GM18499 (cell line): ENCODE measurements at regions not wholly inside any gene's neighbourhood (a gene's known extent, or its start where the extent isn't known, plus 50 kb on each side); places are given as distances from the start of the nearest gene placed in this dataset.

Source experiments
- ATAC-seq: cut with Tn5 transposase; IDR thresholded peaks from one replicate; pipeline ENCODE4 v1.9.1; 2021; ENCODE audit warnings: moderate number of reproducible peaks; ENCODE audit not compliant: insufficient read depth, unreplicated experiment

DNA sequence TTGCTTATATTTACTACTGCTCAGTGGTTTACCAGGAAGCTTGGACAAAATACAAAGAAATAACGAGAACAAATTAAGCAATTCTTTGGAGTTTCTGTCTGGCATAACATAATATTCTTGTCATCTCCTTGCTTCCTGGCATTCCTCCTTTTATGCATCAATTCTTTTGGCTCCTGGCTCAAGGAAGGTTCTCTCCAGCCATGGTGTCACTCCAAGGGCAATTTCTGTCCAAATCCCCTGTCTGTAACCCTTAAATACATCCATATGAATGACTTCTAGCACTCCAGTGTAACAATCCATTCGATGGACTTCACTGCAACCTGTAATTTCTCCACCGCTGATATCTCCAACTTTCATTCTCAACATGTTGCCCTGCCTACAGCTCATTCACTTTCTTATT, 617.7 kb upstream of the ANKRD30A start:
- no peak for ATAC-seq

- no peak for ATAC-seq
Measured at GRCh38 chr10:36506697-36507496, 618.5 kb upstream of the ANKRD30A start.

DNA sequence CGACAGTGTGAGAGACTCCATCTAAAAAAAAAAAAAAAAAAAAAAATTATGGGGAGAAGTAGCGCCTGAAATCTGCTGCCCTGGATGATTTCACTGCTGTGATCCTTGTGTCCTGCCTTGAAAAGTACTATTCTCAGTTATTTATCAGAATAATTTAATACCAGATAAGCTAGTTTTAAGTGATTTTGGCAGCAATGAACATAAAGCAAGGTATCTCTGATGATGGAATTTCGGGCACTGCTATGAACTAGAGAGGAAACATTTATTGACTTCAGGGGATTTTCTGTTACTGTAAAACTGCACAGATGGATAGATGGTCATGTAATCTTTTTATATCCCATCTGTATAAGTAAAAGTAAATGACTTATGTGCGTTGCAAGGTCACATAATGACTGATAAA, 619.1 kb upstream of the ANKRD30A start:
- no peak for ATAC-seq

DNA sequence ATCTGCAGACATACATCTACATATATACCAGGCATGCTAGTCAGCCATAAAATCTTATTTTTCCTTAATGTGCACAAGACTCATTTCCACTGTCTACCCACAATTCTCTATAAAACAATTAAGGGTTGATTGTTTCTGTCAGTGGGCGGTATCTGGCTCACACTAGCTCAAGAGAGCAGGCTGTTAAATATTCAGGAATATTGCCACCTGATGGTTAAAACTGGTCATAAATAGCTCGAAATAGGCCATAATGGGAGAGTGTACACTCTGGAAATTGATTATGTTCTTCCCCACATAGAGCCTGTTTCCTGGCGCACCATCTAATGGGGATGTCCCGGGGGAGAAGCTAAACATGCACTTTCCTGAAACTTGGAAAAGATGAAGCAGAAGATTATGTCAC, 620.6 kb upstream of the ANKRD30A start:
- no peak for ATAC-seq

DNA sequence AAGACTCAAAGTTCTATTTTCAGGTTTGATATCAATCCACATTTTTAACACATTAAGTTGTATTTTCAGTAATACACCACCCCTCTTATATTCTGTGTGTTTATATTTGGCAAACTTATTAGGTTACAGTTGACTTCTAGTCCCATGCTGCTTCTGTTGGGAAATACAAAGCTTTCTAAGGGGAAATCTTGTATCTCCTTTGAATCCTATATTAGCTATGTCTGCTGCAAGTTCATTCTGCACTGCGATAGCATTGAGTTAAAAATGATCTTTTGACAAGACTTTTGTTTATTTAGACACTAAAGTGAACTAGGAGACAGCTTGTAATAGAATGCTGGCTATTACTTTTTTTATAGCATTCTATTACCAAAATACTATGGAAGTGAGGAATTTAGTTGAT, 625.1 kb upstream of the ANKRD30A start:
- no peak for ATAC-seq

DNA sequence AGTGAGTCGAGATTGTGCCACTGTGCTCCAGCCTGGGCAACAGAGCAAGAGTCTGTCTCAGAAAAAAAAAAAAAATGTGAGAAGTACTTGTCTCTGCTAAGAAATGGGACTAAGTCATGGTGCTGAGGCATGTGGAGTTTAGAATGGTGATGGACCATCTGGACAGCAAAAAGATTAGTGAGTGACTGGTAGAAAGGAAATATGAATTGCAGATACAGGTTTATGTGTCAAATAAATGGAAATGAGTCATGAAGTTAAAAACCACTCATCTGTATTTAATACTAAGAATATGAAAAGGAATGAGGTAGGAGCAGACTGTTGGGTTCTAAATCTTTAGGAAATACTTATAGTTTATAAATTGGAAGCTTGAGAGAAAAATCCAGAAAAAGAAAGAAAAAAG, 625.7 kb upstream of the ANKRD30A start:
- ATAC-seq, result no peak

DNA sequence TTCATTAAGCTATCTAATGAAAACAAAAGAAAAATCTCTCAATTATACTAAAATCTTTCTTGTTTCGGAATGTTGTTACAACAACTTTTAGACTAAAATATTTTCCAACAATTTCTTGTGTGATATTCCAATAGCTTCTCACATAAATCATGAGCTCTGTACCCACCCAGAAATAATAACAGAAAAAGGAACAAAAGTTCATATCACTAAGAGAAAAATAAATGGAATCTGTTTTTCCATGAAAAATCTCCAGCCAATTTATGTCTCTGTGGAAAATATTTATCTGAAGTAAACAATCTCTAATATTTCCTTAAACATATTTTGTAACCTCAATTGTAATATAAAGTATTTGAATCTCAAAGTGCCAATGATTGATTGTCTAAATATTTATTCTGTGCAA, 628.6 kb upstream of the ANKRD30A start:
- ATAC-seq, result no peak

- ATAC-seq, result no peak
Measured at GRCh38 chr10:36494371-36494770, 631.0 kb upstream of the ANKRD30A start.

DNA sequence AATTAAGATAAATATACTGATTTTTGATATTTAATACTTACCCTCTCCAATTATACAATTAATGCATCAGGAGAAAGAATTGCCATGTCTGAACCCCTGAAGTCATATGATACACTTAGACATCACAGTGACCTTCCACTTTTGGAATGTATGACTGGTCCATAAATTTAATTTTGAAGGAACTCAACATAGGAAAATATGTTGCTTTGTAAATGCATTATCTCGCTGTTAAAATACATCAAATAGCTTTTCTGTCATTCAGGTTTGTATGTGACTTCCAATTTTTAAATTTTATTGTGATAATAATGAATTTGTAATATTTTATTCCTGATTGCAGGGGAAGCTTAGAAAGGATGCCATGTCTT, 631.9 kb upstream of the ANKRD30A start:
- ATAC-seq, result no peak

DNA sequence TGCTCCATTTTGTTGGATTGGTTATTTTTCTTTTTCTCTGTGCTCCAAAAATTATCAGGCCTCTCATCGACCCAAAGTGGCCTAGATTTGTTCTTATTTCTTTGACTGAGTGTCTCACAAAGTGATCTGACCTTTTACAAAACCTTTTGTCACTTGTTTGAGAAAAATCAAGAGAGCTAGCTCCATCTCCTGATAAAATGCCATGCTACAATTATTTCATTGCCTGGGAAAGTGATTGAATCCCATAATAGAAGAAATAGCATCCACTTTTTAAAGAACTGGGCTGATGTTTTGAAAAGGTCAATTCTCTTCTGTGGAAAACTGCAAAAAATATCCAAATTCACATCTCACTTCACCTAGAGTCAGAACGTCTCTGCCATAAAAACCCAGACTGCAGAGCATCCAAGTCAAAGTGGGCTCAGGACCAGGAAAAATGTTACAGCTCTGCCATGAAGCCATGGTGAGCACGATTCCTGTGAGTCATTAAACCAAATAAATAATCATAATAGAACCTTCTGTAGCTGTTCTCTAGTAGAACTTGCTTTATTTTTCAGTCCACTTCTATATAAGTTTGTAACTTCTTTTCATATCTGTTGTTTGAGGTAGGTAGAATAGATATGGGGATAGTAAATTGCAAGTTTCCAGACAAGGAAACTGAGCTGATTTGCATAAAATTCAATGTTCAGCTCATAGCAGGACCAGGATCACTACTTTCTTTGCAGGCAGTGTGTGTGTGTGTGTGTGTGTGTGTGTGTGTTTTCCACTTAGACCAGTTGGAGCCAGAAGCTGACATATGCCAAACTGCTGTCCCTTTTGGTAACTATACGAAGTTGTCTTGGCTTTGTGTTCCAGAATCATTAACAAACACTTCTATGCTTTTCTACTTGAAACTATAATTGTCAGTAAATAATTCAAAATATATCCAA, 632.5 kb upstream of the ANKRD30A start:
- no peak for ATAC-seq

DNA sequence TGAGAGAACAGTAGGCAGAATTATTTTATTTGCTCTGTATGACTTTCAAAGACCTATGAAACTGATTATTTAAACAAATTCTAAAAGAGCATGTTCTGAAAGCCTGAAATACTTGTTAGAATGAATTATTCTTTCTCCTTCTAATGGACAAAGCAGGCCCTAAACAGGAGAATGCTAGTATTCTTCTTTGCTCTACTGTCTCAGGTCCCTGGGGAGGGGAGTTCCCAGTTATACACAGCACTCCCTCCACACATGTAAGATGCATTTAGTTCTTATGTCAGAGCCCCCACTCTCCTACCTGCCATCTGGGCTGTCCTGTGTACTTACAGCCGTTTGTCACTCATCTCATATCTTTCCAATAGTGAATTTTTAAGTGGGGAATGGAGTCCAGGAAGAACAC, 633.5 kb upstream of the ANKRD30A start:
- ATAC-seq, result no peak

GRCh38 chr10:36489611-36490228, 635.7 kb upstream of the ANKRD30A start:
- ATAC-seq, result no peak

- no peak for ATAC-seq
Measured at GRCh38 chr10:36489181-36489580, 636.2 kb upstream of the ANKRD30A start.

GRCh38 chr10:36488579-36488978, 636.8 kb upstream of the ANKRD30A start:
- no peak for ATAC-seq

- no peak for ATAC-seq
Measured at GRCh38 chr10:36479073-36479472, 646.3 kb upstream of the ANKRD30A start.

GRCh38 chr10:36476399-36476798, 649.0 kb upstream of the ANKRD30A start:
- no peak for ATAC-seq

DNA sequence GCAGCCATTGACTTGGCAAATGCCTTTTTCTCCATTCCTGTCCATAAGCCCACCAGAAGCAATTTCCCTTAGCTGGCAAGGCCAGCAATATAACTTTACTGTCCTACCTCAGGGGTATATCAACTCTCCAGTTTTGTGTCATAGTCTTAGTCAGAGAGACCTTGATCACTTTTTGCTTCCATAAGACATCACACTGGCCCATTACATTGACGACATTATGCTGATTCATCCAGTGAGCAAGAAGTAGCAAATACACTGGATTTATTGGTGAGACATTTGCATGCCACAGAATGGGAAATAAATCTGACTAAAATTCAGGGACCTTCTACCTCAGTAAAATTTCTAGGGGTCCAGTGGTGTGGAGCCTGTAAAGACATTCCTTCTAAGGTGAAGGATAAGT, 649.7 kb upstream of the ANKRD30A start:
- ATAC-seq, result no peak

- ATAC-seq, result no peak
Measured at GRCh38 chr10:36474456-36474855, 650.9 kb upstream of the ANKRD30A start.

DNA sequence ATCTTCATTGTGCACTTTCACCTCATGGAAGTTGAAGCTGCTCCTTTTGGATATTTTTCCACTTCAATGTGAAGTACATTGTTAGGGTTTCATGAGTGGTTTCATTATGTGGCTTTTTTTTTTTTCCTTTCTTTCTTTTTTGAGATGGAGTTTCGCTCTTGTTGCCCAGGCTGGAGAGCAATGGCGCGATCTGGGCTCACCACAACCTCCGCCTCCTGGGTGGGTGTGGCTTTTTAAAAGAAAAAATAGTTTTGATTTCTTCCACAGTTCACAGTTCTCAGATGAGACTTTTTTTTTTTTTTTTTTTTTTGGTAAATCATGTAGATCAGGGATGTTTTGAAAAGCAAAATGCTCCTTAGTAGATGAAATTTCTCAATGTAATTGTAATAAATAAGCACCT, 652.3 kb upstream of the ANKRD30A start:
- no peak for ATAC-seq

DNA sequence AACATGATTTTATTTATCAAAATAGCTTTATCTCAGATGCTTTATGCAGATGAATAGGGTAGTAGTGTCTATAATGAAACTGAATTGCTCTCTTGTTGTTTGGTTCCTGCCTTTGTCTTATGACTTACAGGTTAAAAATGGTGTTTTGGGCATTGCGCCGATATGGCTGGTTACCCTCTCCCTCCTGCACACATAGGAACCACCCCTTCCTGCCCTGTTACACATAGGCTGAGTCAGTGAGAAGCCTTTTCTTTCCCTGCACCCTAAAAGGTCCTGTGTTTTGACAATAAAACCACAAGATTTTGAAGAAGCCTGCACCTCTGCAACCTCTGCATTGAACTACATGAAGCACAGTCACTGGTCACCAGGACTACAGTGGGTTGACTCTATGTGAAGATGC, 655.8 kb upstream of the ANKRD30A start:
- ATAC-seq, result no peak

DNA sequence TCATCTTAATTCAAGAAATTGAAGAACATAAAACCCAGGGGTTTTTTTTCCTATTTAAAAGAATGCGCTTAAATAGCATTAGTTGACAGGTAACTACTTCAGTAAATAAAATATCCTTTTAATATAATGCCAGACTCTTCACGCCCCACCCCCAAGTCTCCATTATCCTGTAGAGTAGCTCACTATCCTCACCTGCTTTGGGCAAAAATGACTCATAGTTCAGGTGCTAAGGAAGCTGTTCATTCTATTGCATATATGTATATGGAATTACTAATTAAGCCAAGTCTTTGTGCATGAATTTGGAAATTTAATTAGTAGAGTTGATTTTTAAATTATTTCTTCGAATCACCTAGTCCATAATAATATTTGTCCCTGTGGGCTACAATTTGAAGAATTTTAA, 656.8 kb upstream of the ANKRD30A start:
- no peak for ATAC-seq
